ENCODE measurements at regions not wholly inside any gene's neighbourhood (a gene's known extent, or its start where the extent isn't known, plus 50 kb on each side); places are given as distances from the start of the nearest gene placed in this dataset.
"Not testable (repeated sequence)": the region's sequence is repeated elsewhere in the genome, so short reads cannot be mapped to it uniquely, and the experiment has no call there.

DNA sequence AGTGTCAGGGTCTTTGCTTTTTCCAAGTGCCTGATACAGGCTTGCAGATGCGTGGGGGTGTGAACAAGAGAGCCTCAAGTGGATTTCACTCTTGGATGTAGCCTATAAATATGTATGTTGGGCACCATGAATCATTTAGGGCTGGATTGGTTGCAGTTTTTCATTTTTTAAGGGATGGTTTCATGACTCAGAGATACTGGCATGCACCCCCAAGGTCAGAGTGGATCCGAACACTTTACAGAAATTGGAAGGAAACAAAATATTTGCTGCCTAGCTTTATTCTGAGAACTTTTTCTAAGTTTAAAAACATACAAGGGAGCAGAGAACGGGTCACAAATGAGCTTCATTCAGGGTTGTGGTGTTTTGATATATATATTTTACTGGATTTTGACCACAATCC, 436.8 kb upstream of the ERCC4 start:
- TF ChIP-seq POLR2A (IDR thresholded peaks at IDR 0.05), result no peak
- intact Hi-C loops (cut with DNase I; ENCODE audit: low total_unique reads), result no loop called here

DNA sequence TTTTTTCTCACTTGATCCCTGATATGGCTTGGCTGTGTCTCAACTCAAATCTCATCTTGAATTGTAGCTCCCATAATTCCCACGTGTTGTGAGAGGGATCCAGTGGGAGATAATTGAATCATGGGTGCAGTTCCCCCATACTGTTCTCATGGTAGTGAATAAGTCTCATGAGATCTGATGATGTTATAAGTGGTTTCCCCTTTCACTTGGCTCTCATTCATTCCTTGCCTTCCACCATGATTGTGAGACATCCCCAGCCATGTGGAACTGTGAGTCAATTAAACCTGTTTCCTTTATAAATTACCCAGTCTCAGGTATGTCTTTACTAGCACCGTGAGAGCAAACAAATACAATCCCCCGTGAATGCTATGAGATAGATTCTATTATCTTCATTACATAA, 430.5 kb upstream of the ERCC4 start:
- DNase-seq, result not testable (repeated sequence)

More for the DNA sequence above, 436.8 kb upstream of the ERCC4 start:
- H3K27me3 ChIP-seq, result no peaks in the 10 kb centered on the region
- no peaks in the 10 kb centered on the region for H3K36me3 ChIP-seq
- H3K27ac ChIP-seq, result no peak overlapping the region
- DNase-seq, result no peak
- no peaks in the 10 kb centered on the region for H3K9me3 ChIP-seq
- H3K4me3 ChIP-seq, result no peak overlapping the region
- no peaks in the 10 kb centered on the region for H3K4me1 ChIP-seq

DNA sequence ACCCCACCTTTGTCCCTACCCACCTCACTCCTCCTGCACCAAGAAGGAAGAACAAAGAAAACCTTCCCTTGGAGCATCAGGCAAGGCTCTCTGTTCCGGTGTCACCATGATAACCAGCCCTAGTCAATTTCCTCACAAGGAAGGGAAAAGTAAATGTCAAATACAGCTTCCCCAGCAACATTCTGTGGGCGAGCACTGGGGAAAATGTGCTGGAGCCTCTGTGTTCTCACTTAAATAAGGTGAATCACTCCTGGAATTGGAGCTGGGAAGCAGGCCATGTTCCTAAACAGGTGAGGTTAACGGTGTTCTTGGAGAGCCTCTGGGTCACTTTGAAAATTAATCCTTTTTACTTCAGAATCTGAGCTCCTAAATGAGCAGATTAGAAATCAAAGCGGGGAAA, 427.9 kb upstream of the ERCC4 start:
- DNase-seq, result no peak
- intact Hi-C loops (cut with DNase I; ENCODE audit: low total_unique reads), result no loop called here

More for the DNA sequence above, 430.5 kb upstream of the ERCC4 start:
- H3K27ac ChIP-seq; H3K4me1 ChIP-seq; H3K36me3 ChIP-seq; H3K9me3 ChIP-seq; intact Hi-C loops (cut with DNase I; ENCODE audit: low total_unique reads); H3K4me3 ChIP-seq; H3K27me3 ChIP-seq: not testable (repeated sequence)

DNA sequence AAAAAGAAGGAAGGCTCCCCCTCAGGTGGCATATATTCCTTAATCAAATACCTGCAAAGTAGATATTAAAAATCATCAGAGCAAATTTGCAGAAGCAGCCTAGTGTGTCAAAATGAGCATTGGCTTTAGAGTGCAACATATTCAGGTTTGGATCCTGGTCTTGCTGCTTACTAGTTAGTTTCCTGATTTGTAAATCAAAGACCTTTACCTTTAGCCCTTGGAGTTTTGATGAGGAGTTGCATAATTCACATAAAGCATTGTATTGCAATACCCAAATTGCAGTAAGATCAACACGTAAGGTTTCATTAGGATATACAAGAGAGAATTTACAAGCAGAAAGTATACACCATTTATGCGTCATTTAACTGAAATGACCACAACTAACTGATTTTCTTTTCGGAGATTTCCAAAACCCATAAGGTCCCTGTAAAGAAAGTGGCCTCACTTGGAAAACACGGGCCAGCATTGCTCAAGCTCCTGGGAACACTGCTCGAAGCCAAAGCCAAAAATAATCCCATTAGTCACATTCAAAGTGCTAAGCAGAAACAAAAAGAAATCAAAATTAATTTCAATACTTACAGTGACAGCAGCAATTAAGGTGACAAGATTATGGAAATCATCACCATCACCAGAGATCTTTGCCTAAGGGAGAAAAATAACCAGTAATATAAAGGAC, 415.9 kb upstream of the ERCC4 start:
- H3K27ac ChIP-seq, result no peak overlapping the region
- no peaks in the 10 kb centered on the region for H3K36me3 ChIP-seq
- DNase-seq, result no peak
- H3K9me3 ChIP-seq, result no peaks in the 10 kb centered on the region
- no peaks in the 10 kb centered on the region for H3K27me3 ChIP-seq
- TF ChIP-seq, protein P1, sequence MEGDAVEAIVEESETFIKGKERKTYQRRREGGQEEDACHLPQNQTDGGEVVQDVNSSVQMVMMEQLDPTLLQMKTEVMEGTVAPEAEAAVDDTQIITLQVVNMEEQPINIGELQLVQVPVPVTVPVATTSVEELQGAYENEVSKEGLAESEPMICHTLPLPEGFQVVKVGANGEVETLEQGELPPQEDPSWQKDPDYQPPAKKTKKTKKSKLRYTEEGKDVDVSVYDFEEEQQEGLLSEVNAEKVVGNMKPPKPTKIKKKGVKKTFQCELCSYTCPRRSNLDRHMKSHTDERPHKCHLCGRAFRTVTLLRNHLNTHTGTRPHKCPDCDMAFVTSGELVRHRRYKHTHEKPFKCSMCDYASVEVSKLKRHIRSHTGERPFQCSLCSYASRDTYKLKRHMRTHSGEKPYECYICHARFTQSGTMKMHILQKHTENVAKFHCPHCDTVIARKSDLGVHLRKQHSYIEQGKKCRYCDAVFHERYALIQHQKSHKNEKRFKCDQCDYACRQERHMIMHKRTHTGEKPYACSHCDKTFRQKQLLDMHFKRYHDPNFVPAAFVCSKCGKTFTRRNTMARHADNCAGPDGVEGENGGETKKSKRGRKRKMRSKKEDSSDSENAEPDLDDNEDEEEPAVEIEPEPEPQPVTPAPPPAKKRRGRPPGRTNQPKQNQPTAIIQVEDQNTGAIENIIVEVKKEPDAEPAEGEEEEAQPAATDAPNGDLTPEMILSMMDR (IDR thresholded peaks at IDR 0.05), result no peak
- no peak for TF ChIP-seq POLR2A (IDR thresholded peaks at IDR 0.05)
- intact Hi-C loops (cut with DNase I; ENCODE audit: low total_unique reads), result no loop called here
- no peak overlapping the region for H3K4me3 ChIP-seq
- H3K4me1 ChIP-seq, result no peaks in the 10 kb centered on the region

More for the DNA sequence above, 427.9 kb upstream of the ERCC4 start:
- Histone ChIP-seq H3K4me3 (no peak overlapping the region), H3K27ac (no peak overlapping the region), H3K36me3 (no peaks in the 10 kb centered on the region), H3K9me3 (no peaks in the 10 kb centered on the region), H3K27me3 (no peaks in the 10 kb centered on the region), H3K4me1 (no peaks in the 10 kb centered on the region)
- no peak for TF ChIP-seq POLR2A (IDR thresholded peaks at IDR 0.05)
- TF ChIP-seq, protein P1 (IDR thresholded peaks at IDR 0.05), result no peak

DNA sequence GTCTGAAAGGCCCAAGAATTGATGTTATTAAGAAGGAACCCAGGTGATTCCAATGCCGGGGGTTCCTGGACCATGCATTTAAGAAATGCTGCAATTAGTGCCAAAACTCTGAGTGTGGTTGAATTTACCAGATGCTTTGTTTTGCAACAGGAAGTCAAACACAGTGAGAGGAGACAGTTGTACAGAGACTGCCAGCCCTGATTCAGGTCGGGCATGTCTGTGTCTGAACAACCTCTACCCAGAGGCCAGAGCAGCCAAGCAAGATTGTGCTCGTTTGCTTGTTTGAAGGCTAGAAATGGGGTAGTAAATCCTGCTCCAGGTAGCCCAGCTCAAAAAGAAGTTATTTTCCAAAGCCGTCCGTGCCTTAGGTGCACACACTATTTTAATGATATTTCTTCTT, 412.4 kb upstream of the ERCC4 start:
- no peak for DNase-seq
- TF ChIP-seq POLR2A (IDR thresholded peaks at IDR 0.05), result no peak
- TF ChIP-seq, protein P1 (IDR thresholded peaks at IDR 0.05), result no peak
- H3K4me1 ChIP-seq, result no peaks in the 10 kb centered on the region
- no peak overlapping the region for H3K4me3 ChIP-seq
- H3K36me3 ChIP-seq, result no peaks in the 10 kb centered on the region
- H3K27me3 ChIP-seq, result no peaks in the 10 kb centered on the region
- no peak overlapping the region for H3K27ac ChIP-seq
- intact Hi-C loops (cut with DNase I; ENCODE audit: low total_unique reads), result no loop called here
- no peaks in the 10 kb centered on the region for H3K9me3 ChIP-seq

DNA sequence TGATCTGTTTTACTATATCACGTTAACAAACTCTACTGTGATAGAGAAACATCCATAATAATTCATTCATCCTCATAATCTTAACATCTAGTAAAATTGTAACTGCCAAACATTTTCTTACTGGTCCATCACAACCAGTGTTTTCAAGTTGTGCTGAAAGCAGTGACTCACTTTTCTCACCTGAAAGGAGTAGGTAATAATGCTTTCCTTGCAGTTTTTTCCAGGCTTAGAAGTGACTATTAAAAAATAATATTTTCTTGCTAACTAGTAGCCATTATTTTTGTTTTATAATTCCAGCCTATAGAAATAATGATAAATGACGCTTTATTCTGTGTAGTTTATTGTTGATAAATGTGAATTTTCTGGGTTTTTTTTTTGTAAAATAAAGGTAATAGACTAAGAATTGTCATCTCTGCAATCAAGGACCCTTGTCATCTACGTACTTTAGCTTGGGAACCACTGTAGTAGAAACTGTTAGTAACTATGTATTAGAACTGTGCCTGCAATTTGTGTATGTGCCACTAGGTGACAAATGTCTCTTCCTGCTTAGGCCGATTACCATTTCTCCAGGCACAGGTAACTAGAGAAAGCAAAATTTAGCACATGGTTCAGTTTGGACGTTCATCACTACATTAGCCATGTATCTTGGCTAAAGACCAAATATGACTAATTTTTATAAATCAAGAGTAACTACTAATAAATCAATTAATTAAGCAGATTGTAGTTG, 409.4 kb upstream of the ERCC4 start:
- DNase-seq, result no peak
- Histone ChIP-seq H3K4me1 (no peaks in the 10 kb centered on the region), H3K9me3 (no peaks in the 10 kb centered on the region), H3K27ac (no peak overlapping the region), H3K36me3 (no peaks in the 10 kb centered on the region), H3K27me3 (no peaks in the 10 kb centered on the region), H3K4me3 (no peak overlapping the region)
- intact Hi-C loops (cut with DNase I; ENCODE audit: low total_unique reads), result no loop called here
- no peak for TF ChIP-seq POLR2A (IDR thresholded peaks at IDR 0.05)
- TF ChIP-seq, protein P1 (IDR thresholded peaks at IDR 0.05), result peak in 1 of 4 experiments; percentile 3
